SK-N-SH treated with all-trans-retinoic acid at 6 μM for 48 hours (cell line): ENCODE measurements at regions not wholly inside any gene's neighbourhood (a gene's known extent, or its start where the extent isn't known, plus 50 kb on each side); places are given as distances from the start of the nearest gene placed in this dataset.
A peak's percentile ranks its signal among the peaks of the same experiment; 100 is the strongest.

Experiments
- ATAC-seq: fragments of 200-7000 bp; cut with Tn5 transposase; 3 replicates; pipeline ENCODE4 v1.9.1; 2020; ENCODE audit warnings: mild to moderate bottlenecking, moderate library complexity
- ARNTL ChIP-seq: fragments of 450-650 bp; formaldehyde crosslinking; IDR thresholded peaks from 2 replicates; pipeline ENCODE4 v1.5.0; 2020; ENCODE audit warnings: low read depth, mild to moderate bottlenecking, moderate library complexity, borderline replicate concordance
- BACH2 ChIP-seq: fragments of 250-450 bp; sonication (Bioruptor Pico); IDR thresholded peaks from 2 replicates; pipeline ENCODE4 v1.9.0; 2021; ENCODE audit warnings: mild to moderate bottlenecking, borderline replicate concordance
- CREB5 ChIP-seq: fragments of 250-450 bp; sonication (Bioruptor Pico); IDR thresholded peaks from 2 replicates; pipeline ENCODE4 v1.5.1; 2020; ENCODE audit warnings: low read depth, mild to moderate bottlenecking, moderate library complexity
- CSDC2 ChIP-seq: fragments of 250-450 bp; sonication (Bioruptor Pico); IDR thresholded peaks from 2 replicates; pipeline ENCODE4 v1.5.0; 2020; ENCODE audit warnings: mild to moderate bottlenecking, moderate library complexity
- CSRNP3 ChIP-seq: fragments of 250-450 bp; sonication (Bioruptor Pico); IDR thresholded peaks from 2 replicates; pipeline ENCODE4 v1.5.1; 2021; ENCODE audit warnings: mild to moderate bottlenecking, moderate library complexity
- ESRRG ChIP-seq: fragments of 250-450 bp; sonication (Bioruptor Pico); IDR thresholded peaks from 2 replicates; pipeline ENCODE4 v1.6.1; 2021; ENCODE audit warnings: mild to moderate bottlenecking
- GLIS3 ChIP-seq: fragments of 250-450 bp; sonication (Bioruptor Pico); IDR thresholded peaks from 2 replicates; pipeline ENCODE4 v1.5.0; 2020; ENCODE audit warnings: mild to moderate bottlenecking, moderate library complexity
- ISL1 ChIP-seq: fragments of 250-450 bp; sonication (Bioruptor Pico); IDR thresholded peaks from 2 replicates; pipeline ENCODE4 v2.1.2; 2022; ENCODE audit warnings: mild to moderate bottlenecking, moderate library complexity
- OSR1 ChIP-seq: fragments of 250-450 bp; sonication (Bioruptor Pico); IDR thresholded peaks from 2 replicates; pipeline ENCODE4 v1.8.0; 2022; ENCODE audit warnings: moderate library complexity, mild to moderate bottlenecking, inconsistent platforms
- PATZ1 ChIP-seq: fragments of 250-450 bp; sonication (Bioruptor Pico); IDR thresholded peaks from 2 replicates; pipeline ENCODE4 v1.8.0; 2020; ENCODE audit warnings: mild to moderate bottlenecking, moderate library complexity, borderline replicate concordance
- POU6F1 ChIP-seq: fragments of 250-450 bp; sonication (Bioruptor Pico); IDR thresholded peaks from 2 replicates; pipeline ENCODE4 v1.8.0; 2021; ENCODE audit warnings: low read depth, mild to moderate bottlenecking, moderate library complexity, borderline replicate concordance
- PPARA ChIP-seq: fragments of 250-450 bp; sonication (Bioruptor Pico); IDR thresholded peaks from 2 replicates; pipeline ENCODE4 v1.5.0; 2020; ENCODE audit warnings: mild to moderate bottlenecking, borderline replicate concordance
- RARB ChIP-seq: fragments of 250-450 bp; sonication (Bioruptor Pico); IDR thresholded peaks from 2 replicates; pipeline ENCODE4 v1.8.0; 2021; ENCODE audit warnings: mild to moderate bottlenecking, moderate library complexity
- SNAI2 ChIP-seq: fragments of 250-450 bp; sonication (Bioruptor Pico); IDR thresholded peaks from 2 replicates; pipeline ENCODE4 v1.5.0; 2020; ENCODE audit warnings: mild to moderate bottlenecking, moderate library complexity
- TCF4 ChIP-seq: fragments of 250-450 bp; sonication (Bioruptor Pico); IDR thresholded peaks from 2 replicates; pipeline ENCODE4 v1.8.0; 2021; ENCODE audit warnings: mild to moderate bottlenecking, moderate library complexity, borderline replicate concordance
- TOX ChIP-seq: fragments of 250-450 bp; sonication (Bioruptor Pico); IDR thresholded peaks from 2 replicates; pipeline ENCODE4 v1.8.0; 2021; ENCODE audit warnings: mild to moderate bottlenecking, moderate library complexity, borderline replicate concordance
- TSHZ2 ChIP-seq: fragments of 250-450 bp; sonication (Bioruptor Pico); IDR thresholded peaks from 2 replicates; pipeline ENCODE4 v1.5.0; 2020; ENCODE audit warnings: mild to moderate bottlenecking, moderate library complexity
- ZC3H10 ChIP-seq: fragments of 250-450 bp; sonication (Bioruptor Pico); IDR thresholded peaks from 2 replicates; pipeline ENCODE4 v1.5.1; 2021; ENCODE audit warnings: mild to moderate bottlenecking, moderate library complexity
- ZFP3 ChIP-seq: fragments of 250-450 bp; sonication (Bioruptor Pico); IDR thresholded peaks from 2 replicates; pipeline ENCODE4 v1.5.0; 2020; ENCODE audit warnings: mild to moderate bottlenecking, moderate library complexity
- ZFP30 ChIP-seq: fragments of 450-650 bp; formaldehyde crosslinking; IDR thresholded peaks from 2 replicates; pipeline ENCODE4 v1.5.0; 2022; ENCODE audit warnings: mild to moderate bottlenecking, moderate library complexity
- ZNF565 ChIP-seq: fragments of 450-650 bp; formaldehyde crosslinking; conservative IDR thresholded peaks from 2 replicates; pipeline ENCODE4 v1.5.0; 2020; ENCODE audit warnings: low read depth, mild to moderate bottlenecking, moderate library complexity
- ZNF70 ChIP-seq: fragments of 450-650 bp; formaldehyde crosslinking; IDR thresholded peaks from 2 replicates; pipeline ENCODE4 v1.5.0; 2020; ENCODE audit warnings: mild to moderate bottlenecking, moderate library complexity
- ZNF8 ChIP-seq: fragments of 450-650 bp; formaldehyde crosslinking; IDR thresholded peaks from 2 replicates; pipeline ENCODE4 v1.5.0; 2020; ENCODE audit warnings: mild to moderate bottlenecking, moderate library complexity

GRCh38 chr6:81237226-81237625 lies 515.3 kb downstream of the TENT5A start:
- ATAC-seq = no peak
- no peak for TF ChIP-seq PATZ1 (CRISPR knock-in tag)
- TF ChIP-seq ZNF70 (CRISPR knock-in tag) = no peak
- no peak for TF ChIP-seq PPARA (CRISPR knock-in tag)

- no peak for TF ChIP-seq CSDC2 (CRISPR knock-in tag)
- no peak for TF ChIP-seq SNAI2
- TF ChIP-seq OSR1 (CRISPR knock-in tag) = no peak
- no peak for TF ChIP-seq PPARA (CRISPR knock-in tag)
- TF ChIP-seq GLIS3 (CRISPR knock-in tag) = no peak
- TF ChIP-seq ISL1 (CRISPR knock-in tag) = no peak
- TF ChIP-seq ZC3H10 (CRISPR knock-in tag) = no peak
- TF ChIP-seq POU6F1 (CRISPR knock-in tag) = no peak
- no peak for TF ChIP-seq ARNTL
- no peak for TF ChIP-seq ZNF70 (CRISPR knock-in tag)
- TF ChIP-seq CREB5 (CRISPR knock-in tag) = no peak
- TF ChIP-seq ZNF565 = no peak
- no peak for TF ChIP-seq BACH2 (CRISPR knock-in tag)
- TF ChIP-seq TCF4 (CRISPR knock-in tag) = no peak
- TF ChIP-seq PATZ1 (CRISPR knock-in tag) = no peak
- TF ChIP-seq TOX (CRISPR knock-in tag) = no peak
- TF ChIP-seq RARB (CRISPR knock-in tag) = no peak
- TF ChIP-seq ZNF8 (CRISPR knock-in tag) = no peak
- TF ChIP-seq CSRNP3 (CRISPR knock-in tag) = no peak
- ATAC-seq = no peak
These were observed 517.0 kb downstream of the TENT5A start for GRCh38 chr6:81235512-81235911.

- no peak; the same call in 2 of the 3 replicates for ATAC-seq
- no peak for TF ChIP-seq GLIS3 (CRISPR knock-in tag)
- peak; percentile 56; the same call in 1 of the 2 replicates for TF ChIP-seq TSHZ2 (CRISPR knock-in tag)
- TF ChIP-seq ZFP3 (CRISPR knock-in tag) = no peak
- TF ChIP-seq PPARA (CRISPR knock-in tag) = no peak
- TF ChIP-seq SNAI2 = no peak
- 0 out of 2 replicates have a peak, but pooled peaks have one; percentile 43 for TF ChIP-seq ZC3H10 (CRISPR knock-in tag)
- TF ChIP-seq CSDC2 (CRISPR knock-in tag) = no peak
- no peak for TF ChIP-seq RARB (CRISPR knock-in tag)
- no peak for TF ChIP-seq POU6F1 (CRISPR knock-in tag)
- no peak for TF ChIP-seq ARNTL
- TF ChIP-seq ZNF70 (CRISPR knock-in tag) = no peak
- no peak for TF ChIP-seq ESRRG (CRISPR knock-in tag)
- TF ChIP-seq CREB5 (CRISPR knock-in tag) = no peak
- TF ChIP-seq ZNF565 = no peak
- no peak for TF ChIP-seq BACH2 (CRISPR knock-in tag)
- TF ChIP-seq ZFP30 (CRISPR knock-in tag) = no peak
- TF ChIP-seq OSR1 (CRISPR knock-in tag) = no peak
- TF ChIP-seq ZNF8 (CRISPR knock-in tag) = no peak
- TF ChIP-seq TOX (CRISPR knock-in tag) = no peak
These were observed 518.5 kb downstream of the TENT5A start for GRCh38 chr6:81233990-81234389.
